Sigmoid colon (tissue), 6 donors: ENCODE measurements at regions not wholly inside any gene's neighbourhood (a gene's known extent, or its start where the extent isn't known, plus 50 kb on each side); places are given as distances from the start of the nearest gene placed in this dataset.

Experiments used
- DNase-seq: peaks from one replicate; pipeline ENCODE4 v3.0.0-alpha.2; 2019
- H3K27ac ChIP-seq, 4 donors: fragments of 200-600 bp; sonication (generic); one replicate each; pipeline ENCODE4 v1.5.1; 2016 to 2019; ENCODE audit warnings: mild to moderate bottlenecking in 1 of 4
- H3K27me3 ChIP-seq, 3 donors: fragments of 200-600 bp; sonication (generic); one replicate each; pipeline ENCODE4 v1.5.1; 2019; ENCODE audit warnings: mild to moderate bottlenecking in 1 of 3
- H3K36me3 ChIP-seq, 4 donors: fragments of 200-600 bp; sonication (generic); one replicate each; pipeline ENCODE4 v1.5.1; 2016 to 2019
- H3K4me1 ChIP-seq, 4 donors: fragments of 200-600 bp; sonication (generic); one replicate each; pipeline ENCODE4 v1.5.1; 2017 to 2019
- H3K4me3 ChIP-seq, 4 donors: fragments of 200-600 bp; sonication (generic); one replicate each; pipeline ENCODE4 v1.5.1; 2017 to 2019; ENCODE audit warnings: mild to moderate bottlenecking in 2 of 4, moderate library complexity in 1 of 4
- H3K9me3 ChIP-seq, 4 donors: fragments of 200-600 bp in 3 of 4; sonication (generic) in 3 of 4; one replicate each; pipeline versions ENCODE4 v1.5.1 to v1.6.1; 2013 to 2019
- EP300 ChIP-seq, 4 donors: sonication (generic); formaldehyde crosslinking; IDR thresholded peaks; one replicate each; pipeline ENCODE4 v1.6.1; 2017; ENCODE audit warnings: antibody characterized with exemption in 4 of 4
- POLR2A ChIP-seq, 2 donors: fragments of 450-650 bp; IDR thresholded peaks; one replicate each; pipeline ENCODE4 v1.6.1; 2016; ENCODE audit warnings: antibody characterized with exemption in 2 of 2, mild to moderate bottlenecking in 2 of 2, moderate library complexity in 2 of 2
- POLR2AphosphoS5 ChIP-seq, 4 donors: sonication (generic); formaldehyde crosslinking; IDR thresholded peaks; one replicate each; pipeline ENCODE4 v1.6.1; 2017; ENCODE audit warnings: antibody characterized with exemption in 4 of 4
- WGBS, 2 donors: extraction: QIAGEN DNeasy Blood & Tissue Kit; methylation state at CpG; one replicate each; pipeline ENCODE4 v1.1.7; 2013; 5-methylcytosine and 5-hydroxymethylcytosine counted together
- intact Hi-C: fragments of 100-400 bp; cut with DNase I; formaldehyde crosslinking; loops from one replicate; pipeline ENCODE4 v1.15.1; 2023
- TF ChIP-seq, protein P1 (sequence below), 4 experiments: fragments of 450-650 bp in 3 of 4; fragments of 200-600 bp in 1 of 4; IDR thresholded peaks; one replicate each; pipeline ENCODE4 v1.5.1; 2016 to 2019; ENCODE audit warnings: antibody characterized with exemption in 4 of 4, mild to moderate bottlenecking in 3 of 4, moderate library complexity in 2 of 4
- donor health status: healthy with polysubstance abuse.
- donor health status: healthy.

DNA sequence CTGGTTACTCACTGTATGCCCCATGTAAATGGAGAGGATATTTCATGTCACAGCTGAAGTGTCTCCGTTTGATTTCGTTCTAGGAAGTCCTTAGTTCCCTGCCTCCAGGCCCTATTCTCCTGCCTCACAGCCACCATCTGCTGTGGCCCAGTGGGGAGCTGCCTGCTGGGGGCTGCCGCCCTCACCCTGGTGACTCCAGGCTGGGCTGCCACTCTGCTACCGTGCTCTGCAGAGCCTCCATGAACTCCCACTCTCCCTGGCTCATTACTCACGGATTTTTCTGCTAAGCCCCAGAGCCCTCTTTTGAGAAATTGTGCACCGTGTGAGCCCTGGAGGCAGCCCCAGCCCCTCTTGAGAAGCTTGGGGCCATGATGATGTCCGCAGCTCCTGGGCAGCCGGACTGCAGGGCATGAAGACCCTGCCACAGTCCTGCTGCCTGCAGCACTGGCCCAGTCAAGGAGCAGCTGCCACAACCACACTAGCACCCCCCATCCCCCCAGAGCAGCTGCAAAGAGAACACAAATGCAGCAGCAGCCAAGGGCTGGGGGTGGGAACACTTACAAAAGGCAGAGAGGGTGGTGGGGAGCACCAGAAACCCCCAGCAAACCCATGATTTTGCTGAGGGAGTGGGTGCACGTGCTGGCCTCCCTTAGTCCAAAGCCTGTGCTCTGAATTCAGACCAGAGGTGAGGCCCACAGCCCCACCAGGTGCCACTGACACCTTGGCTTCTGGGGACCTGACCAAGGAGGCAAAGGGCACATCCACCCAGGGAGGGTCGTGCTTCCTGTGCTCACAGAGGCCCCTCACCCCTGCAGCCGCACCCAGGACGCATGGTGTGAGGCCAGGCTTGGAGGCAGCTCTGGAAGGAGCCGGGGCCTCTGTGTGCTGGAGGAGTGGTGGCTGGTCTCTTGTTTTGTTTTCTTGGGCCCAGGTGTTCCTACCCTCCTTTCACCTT is 270.2 kb upstream of the RAB6C start:
- DNase-seq: no peak
- H3K27me3 ChIP-seq: no peaks in the 10 kb centered on the region
- WGBS, 2 donors: 74% methylated on average over 13 of the region's 13 CpGs
- TF ChIP-seq EP300 (IDR thresholded peaks at IDR 0.05) (no peak), POLR2A (IDR thresholded peaks at IDR 0.05) (no peak), POLR2AphosphoS5 (IDR thresholded peaks at IDR 0.05) (no peak)
- TF ChIP-seq, protein P1, sequence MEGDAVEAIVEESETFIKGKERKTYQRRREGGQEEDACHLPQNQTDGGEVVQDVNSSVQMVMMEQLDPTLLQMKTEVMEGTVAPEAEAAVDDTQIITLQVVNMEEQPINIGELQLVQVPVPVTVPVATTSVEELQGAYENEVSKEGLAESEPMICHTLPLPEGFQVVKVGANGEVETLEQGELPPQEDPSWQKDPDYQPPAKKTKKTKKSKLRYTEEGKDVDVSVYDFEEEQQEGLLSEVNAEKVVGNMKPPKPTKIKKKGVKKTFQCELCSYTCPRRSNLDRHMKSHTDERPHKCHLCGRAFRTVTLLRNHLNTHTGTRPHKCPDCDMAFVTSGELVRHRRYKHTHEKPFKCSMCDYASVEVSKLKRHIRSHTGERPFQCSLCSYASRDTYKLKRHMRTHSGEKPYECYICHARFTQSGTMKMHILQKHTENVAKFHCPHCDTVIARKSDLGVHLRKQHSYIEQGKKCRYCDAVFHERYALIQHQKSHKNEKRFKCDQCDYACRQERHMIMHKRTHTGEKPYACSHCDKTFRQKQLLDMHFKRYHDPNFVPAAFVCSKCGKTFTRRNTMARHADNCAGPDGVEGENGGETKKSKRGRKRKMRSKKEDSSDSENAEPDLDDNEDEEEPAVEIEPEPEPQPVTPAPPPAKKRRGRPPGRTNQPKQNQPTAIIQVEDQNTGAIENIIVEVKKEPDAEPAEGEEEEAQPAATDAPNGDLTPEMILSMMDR (IDR thresholded peaks at IDR 0.05): no peak
- no peak overlapping the region for H3K4me3 ChIP-seq
- intact Hi-C loops: no loop called here
- no peaks in the 10 kb centered on the region for H3K4me1 ChIP-seq
- no peaks in the 10 kb centered on the region for H3K9me3 ChIP-seq
- no peak overlapping the region for H3K27ac ChIP-seq
- H3K36me3 ChIP-seq: no peaks in the 10 kb centered on the region

DNA sequence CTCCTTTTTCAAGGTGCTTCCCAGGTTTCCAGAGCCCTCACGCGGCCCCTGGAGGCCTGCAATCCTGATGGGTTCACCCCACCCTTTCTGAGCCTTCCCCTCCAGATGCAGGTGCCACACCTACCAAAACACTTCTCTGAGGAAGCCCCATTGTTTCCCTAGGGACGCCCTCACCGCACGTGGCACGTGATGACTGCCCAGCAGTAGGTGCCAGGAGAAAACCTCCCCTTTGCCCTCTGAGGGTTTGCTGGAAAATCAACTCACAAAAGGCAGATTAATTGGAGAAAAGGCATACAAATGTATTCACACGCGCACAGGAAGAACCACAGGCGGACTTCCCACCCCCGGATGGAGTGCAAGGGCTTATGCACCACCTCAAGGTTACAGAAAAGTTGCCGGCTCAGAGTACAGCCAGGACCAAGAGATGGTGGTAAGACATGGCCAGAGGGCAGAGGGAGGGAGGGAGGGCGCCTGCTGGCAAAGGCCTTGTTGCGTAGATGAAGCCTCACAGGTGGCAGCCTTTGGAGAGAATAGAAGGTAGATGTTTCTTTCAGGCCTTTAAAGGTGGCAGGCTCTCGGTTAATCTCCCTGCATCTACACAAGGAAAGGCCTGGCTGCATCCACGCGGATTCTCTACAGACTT is 269.4 kb upstream of the RAB6C start:
- no peaks in the 10 kb centered on the region for H3K27me3 ChIP-seq
- intact Hi-C loops: no loop called here
- no peaks in the 10 kb centered on the region for H3K9me3 ChIP-seq
- 63 to 82% methylated on average over 16 of the region's 16 CpGs for WGBS, 2 donors
- no peak for DNase-seq
- no peak overlapping the region for H3K27ac ChIP-seq
- no peak for TF ChIP-seq EP300 (IDR thresholded peaks at IDR 0.05)
- no peak overlapping the region for H3K4me3 ChIP-seq
- H3K36me3 ChIP-seq: no peaks in the 10 kb centered on the region
- no peaks in the 10 kb centered on the region for H3K4me1 ChIP-seq

DNA sequence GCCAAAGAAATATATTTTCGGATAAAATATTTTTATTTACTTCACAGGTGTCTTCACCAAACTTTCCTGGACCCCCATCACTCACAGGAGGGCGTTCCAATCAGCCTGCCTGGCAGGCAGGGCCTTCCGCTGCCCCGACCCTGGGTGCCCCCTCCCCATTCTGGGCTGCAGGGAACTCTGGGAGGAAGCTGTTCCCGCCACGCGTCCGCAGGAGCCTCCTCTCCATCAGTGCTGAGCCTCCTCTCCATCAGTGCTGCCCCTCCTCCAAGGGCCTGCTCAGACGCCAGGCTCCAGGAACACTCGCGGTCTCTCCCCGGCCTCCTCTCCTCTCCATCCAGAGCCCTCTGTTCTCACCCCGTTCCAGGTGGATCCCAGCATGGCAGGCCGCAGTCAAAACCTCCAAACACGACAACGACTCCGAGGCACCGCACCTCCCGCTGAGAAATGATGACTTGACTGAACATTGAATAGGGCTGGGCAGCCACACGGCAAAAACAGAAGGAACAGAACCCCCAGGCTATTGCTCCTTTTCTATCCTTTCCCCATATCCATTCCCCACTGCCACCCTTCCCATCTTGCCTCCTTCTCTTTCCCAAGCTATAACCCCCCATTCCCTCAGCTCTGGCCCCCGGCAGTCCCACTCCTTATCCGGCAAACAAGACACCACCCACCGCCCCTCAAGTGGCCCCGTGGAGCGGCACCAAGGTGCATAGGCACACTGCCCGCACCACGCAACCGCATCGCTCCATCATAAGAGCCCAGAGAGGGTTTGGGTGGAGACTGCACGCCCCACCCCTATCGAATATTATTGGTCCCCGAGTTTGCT is 268.6 kb upstream of the RAB6C start:
- Histone ChIP-seq H3K4me3 (no peak overlapping the region), H3K4me1 (no peaks in the 10 kb centered on the region), H3K9me3 (no peaks in the 10 kb centered on the region), H3K27ac (no peak overlapping the region), H3K27me3 (no peaks in the 10 kb centered on the region), H3K36me3 (no peaks in the 10 kb centered on the region)
- TF ChIP-seq EP300 (IDR thresholded peaks at IDR 0.05) (no peak), POLR2A (IDR thresholded peaks at IDR 0.05) (no peak), POLR2AphosphoS5 (IDR thresholded peaks at IDR 0.05) (no peak)
- TF ChIP-seq, protein P1 (IDR thresholded peaks at IDR 0.05): no peak
- no peak for DNase-seq
- intact Hi-C loops: no loop called here
- WGBS, 2 donors: 94% methylated on average over 32 of the region's 32 CpGs

GRCh38 chr2:129711816-129712675 is 267.4 kb upstream of the RAB6C start:
- H3K36me3 ChIP-seq: no peaks in the 10 kb centered on the region
- H3K27me3 ChIP-seq: no peaks in the 10 kb centered on the region
- no peak overlapping the region for H3K27ac ChIP-seq
- no peaks in the 10 kb centered on the region for H3K9me3 ChIP-seq
- TF ChIP-seq POLR2A (IDR thresholded peaks at IDR 0.05) (no peak), POLR2AphosphoS5 (IDR thresholded peaks at IDR 0.05) (no peak), EP300 (IDR thresholded peaks at IDR 0.05) (no peak)
- TF ChIP-seq, protein P1 (IDR thresholded peaks at IDR 0.05): no peak
- WGBS, 2 donors: 85 to 86% methylated on average over 7 of the region's 7 CpGs
- DNase-seq: no peak
- H3K4me1 ChIP-seq: no peaks in the 10 kb centered on the region
- intact Hi-C loops: no loop called here
- no peak overlapping the region for H3K4me3 ChIP-seq
